ENCODE measurements at regions not wholly inside any gene's neighbourhood (a gene's known extent, or its start where the extent isn't known, plus 50 kb on each side); places are given as distances from the start of the nearest gene placed in this dataset.

DNA sequence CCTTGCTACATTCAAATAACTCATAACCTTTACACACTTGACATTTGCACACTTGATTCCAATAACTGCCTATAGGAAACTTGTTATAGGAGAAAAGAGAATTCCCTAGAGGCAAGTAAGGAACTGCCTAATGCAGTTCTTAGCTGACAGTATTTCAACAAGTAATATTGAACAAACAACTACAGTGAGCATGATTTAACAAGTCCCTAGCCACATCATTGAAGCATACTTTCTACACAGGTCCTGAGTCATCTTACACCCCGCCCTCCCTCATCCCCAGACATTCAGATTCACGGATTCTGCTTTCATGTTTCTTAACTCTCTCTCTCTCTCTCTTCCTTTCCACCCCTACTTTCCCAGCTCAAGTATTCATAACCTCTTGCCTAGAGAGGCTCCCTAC is 153.5 kb downstream of the LSM5 start:
- DNase-seq = no peak

DNA sequence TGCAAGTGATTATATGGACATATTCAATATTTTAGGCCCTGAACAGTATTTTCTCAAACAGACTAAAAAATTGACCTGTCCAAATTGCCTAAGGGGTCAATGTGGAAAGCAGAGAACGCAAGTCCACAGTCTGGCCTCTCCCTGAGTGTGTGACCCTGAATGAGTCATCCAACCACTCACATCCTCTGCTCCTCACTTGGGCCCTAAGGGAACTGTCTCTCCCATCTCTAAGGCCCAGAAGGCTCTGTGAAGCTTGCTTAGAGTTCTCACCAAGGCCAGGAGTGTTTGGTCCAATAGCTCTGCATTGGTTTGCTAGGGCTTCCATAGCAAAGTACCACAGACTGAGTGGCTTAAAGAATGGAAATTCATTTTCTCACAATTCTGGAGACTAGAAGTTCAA is 155.1 kb downstream of the LSM5 start:
- DNase-seq = no peak

DNA sequence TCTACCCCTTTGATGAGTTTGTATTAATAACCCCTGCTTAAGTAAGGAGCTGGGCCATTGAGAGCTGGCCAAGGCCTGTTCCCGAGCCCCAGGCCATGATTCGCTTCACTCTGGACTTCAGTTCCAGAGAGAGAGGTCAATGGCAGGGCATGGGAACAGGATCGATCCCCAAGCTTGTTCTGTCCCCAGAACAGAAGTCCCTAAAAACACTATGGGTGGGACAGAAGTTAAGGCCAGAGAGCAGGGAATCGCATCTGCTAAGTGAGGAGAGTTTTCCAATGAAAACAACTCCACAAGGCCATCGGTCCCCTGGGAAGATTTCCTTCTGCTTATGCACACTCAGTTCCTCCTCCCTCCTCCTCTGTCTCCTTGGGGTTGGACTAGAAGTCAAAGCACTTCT is 159.6 kb downstream of the LSM5 start:
- no peak for DNase-seq

DNA sequence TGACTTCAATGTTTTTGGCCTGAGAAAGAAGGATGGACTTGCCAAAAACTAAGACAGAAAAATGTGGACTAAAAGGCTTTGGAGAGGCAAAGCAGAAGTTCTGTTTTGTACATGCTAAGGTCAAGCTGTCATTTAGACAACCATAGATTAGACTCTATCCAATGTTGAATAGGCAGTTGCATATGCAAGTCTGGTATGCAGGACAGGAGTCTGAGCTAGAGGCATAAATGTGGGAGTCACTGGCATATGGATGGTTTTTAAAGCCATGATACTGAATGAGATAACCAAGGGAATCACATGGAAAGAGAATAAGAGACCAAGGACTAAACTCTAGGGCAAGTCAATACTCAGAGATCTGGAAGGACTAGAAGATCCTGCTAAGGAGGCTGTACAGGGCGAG is 164.1 kb downstream of the LSM5 start:
- DNase-seq = no peak

GRCh38 chr7:32323712-32324111 is 166.5 kb downstream of the LSM5 start:
- no peak for DNase-seq

DNA sequence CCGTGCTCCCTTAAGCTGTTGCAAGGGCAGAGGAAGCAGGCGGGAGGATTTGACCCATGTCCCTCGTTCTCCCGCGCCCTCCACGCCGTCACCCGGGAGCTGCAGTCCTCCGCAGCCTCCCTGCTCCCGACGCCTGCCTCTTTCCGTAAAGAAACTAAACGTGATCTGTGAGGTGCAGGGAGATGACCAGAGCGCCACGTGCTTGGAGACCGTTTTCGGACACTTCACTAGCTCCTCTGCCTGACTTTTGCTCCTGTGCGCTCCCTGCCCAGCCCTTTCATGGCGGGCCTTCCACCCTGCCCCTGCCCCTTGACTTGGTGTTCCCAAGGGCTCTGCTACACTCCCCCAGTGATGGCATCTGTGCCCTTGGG is 171.2 kb downstream of the LSM5 start:
- no peak for DNase-seq

DNA sequence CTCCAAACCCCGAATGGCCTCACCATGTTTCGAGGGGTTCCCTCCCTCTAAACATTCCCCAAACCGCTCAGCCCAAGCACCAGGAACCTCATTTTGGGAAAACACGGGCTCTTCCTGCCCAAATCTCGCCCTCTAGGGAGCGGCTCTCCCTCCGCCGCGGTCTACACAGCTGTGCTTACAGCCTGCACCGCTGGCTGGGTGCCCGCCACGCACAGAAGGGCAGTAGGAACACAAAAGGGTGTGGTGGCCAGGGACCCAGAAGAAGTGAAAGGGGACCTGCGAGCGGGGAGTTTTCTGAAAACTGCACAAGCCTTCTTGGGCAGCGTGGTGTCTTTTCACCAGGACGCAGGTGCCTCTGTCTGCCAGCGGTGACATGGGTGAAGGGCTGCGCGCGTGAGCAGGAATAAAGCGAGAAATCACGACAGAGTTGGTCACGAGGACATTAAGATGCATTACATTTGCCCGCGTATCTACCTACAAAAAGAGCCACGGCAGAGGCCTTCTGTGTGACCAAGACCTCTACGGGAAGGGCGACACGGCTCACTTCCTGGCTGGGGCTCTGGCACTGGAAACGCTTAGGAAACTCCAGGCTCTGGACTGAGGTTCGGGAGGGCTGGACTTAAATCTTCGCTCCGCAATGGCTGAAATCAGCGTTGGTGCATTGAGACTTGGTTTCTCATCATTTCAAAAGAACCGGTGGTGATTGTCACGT is 171.7 kb downstream of the LSM5 start:
- no peak for DNase-seq

DNA sequence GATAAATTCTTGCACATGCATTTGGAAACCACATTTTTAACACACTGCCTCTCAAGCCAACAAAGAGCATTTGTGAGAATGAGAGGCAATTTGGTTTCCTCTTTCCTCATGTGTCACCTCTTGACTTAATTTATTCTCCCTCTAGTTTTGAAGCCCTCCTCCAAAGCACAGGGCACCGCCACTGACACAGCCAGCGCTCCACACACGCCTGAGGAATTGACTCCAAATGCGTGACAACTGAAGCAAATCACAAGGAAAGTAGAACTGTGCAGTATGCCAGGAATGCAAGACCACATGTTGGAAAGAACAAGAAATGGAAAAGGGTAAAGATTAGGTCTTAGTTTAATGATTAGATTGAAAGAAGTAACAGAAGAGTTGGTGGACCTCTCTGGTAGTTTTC is 173.3 kb downstream of the LSM5 start:
- DNase-seq = no peak

GRCh38 chr7:32314761-32315160 is 175.4 kb downstream of the LSM5 start:
- DNase-seq = no peak

- DNase-seq = no peak
Measured at GRCh38 chr7:32301427-32301826, 188.8 kb downstream of the LSM5 start.

GRCh38 chr7:32299133-32299702 is 191.0 kb downstream of the LSM5 start:
- no peak for DNase-seq

DNA sequence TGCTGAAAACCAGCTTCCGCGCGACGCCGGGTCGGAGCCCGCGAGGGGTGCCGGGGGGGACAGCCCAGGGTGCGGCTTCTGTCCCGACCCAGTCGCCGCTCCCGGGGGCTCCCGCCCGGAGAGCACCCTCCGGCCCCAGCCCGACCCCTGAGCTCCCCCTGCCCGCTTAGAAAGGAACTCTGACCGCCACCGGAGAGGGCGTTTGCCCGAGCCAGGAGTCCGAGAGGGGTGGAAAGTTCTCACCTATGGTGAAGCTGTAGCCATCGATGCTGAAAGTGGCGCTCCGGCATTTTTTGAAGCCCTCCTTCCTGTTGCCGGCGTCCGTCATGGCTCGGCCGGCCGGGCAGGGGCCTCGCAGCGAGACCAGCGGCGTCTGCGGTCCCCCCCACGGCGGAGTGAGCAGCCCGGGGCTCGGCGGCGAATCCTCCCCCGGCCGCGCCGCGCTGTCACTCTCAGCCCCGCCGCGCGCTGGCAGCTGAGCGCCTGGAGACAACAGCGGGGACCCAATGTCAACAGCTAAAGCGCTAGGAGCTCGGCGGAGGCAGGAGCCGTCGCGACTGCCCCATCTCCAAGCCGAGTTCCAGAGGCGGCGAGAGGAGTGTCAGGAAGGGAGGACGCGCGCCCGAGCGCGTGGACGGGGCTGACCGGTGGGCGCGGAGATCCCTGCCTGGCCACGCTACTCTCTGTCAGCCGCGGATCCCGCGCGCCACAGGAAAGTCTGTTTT is 191.6 kb downstream of the LSM5 start:
- peak; percentile 7 for DNase-seq

DNA sequence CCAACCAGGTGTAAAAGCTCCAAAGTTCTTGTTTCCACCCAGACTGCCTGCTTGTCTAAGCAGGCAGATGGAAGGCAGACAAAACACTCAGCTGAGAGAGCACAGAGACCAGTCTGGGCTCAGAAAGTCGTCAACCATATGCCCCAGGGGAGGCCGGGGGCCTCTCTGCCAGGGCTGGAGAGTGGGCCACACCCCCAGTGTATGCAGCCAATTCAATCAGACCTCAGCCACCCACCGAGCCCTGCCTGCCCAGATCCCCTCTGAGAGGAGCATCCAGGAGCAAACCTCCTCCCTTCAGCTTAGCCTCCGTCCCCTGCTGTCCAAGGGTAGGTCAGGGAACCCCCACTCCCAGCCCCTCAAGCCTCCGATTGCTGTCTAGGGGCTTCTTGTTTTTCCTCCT is 196.3 kb downstream of the LSM5 start:
- DNase-seq = no peak

DNA sequence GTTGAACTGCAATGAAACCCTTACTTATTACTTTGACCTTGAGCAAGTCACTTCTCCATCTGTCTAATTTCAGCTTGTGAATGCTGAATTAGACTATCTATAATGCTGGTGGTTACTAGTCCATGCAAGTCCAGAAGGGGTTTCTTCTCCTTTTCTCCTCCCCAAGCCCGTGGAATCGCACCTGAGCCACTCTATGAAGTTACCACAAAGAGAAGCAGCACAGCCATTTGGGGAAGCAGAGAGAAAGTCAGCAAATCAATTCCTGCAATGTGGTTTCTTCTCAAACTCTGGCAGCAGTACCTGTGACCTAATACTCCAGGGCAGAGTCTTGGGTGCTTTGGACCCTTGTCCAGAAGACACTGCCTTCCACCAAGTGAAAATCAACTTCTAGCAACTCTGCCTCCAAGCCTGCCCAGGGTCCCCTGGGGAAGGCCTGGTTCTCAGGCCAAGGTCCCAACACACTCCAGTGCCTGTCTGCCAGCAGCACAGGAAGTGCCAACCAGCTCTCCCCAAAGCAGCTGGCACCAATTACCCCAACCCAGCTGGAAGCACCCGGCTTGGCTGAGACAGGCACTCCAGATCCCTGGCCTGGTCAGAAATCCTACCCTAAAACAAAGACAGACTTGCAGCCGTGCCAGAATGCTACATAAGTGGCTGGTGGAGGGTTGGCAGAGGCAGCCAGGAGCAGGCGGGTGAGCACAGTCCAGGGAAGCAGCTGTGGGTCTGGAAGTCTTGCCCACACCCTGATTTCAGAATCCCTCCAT is 200.3 kb downstream of the LSM5 start:
- no peak for DNase-seq

DNA sequence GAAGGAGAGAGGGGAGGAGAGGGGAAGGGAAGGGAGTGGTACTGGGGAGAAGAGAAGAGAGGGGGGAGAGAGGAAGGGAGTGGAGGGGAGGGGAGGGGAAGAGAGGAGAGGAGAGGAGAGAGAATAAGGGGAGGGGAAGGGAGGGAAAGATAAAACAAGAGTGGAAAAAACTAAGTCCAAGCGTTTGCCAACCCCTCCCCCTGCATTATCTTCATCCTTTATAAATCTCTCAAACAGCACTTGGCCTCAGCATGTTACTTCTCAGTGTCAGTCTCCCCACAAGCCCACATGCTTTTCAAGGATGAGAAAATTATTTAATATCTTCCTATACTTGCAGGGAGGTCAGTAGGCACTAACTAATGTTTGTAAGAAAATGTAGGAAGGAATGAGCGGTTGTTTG is 204.5 kb downstream of the LSM5 start:
- no peak for DNase-seq

DNA sequence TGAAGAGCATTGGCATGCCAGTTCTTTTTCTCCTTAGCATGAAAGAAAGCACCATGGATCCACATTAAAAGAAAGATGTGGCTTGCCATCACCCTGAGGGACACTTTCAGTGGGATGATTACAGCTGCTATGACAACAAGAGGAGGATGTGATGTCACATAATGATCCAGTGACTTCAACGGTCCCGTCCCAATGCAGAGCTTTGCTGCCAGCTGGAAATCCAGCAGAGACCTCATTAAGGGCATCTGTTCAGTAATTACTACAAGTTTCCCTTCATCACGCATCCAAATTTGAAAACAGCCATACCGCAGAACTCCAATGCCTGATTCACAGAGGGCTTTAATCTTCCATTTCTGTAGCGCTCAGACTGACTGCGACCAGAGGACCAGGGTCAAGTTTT is 206.6 kb downstream of the LSM5 start:
- no peak for DNase-seq

DNA sequence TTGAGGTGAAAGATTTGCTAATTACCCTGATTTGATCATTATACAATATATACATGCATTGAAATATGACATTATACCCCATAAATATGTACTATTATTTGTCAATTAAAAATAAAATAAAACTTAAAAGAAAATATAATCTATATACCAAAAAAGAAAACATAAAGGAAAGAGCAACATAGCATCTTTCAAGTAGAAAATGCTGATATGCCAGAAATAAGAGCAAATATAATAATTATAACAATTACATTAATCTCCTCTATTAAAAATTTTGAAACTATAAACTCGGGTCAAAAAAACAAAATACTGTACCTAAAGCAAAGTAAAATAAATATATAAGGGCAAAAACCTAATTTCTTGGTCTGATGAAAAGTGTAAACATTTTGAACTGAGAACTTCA is 209.3 kb upstream of the PDE1C start:
- DNase-seq = no peak

DNA sequence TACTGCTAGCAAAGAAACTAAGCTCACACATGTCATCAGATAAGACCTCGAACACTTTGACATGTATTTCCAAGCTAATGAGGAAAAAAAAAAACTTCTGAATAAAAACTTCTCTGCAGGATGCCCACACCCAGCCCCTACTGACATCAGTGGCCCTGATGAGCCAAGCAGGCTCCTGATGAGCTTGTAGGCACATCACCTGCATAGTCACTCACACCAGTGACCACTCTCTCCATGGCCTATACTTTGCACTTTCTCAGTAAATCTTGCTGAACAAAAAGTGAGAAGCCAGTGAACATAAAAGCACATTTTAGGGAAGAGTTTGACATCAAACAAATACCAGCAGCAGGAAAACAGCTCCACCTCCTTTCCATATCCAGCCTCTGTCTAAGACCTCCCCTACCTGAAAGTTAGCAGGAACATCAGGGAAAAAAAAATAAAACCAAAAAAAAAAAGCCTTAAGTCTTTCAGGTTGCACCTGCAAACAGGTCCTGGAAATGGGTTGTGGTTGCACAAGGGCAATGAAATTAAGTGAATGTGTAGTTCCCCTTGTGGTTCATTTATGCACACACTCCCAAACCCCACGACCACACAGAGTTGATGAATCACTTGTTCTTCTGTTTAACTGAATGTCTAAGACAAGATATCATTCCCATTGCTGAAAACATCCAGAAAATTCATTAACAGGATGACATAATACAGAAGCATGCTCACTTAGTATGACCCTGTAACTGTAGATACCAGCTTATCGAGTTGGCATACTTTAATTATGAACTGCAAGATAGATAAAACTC is 205.2 kb upstream of the PDE1C start:
- DNase-seq = no peak

- no peak for DNase-seq
Measured at GRCh38 chr7:32273297-32273696, 203.1 kb upstream of the PDE1C start.

DNA sequence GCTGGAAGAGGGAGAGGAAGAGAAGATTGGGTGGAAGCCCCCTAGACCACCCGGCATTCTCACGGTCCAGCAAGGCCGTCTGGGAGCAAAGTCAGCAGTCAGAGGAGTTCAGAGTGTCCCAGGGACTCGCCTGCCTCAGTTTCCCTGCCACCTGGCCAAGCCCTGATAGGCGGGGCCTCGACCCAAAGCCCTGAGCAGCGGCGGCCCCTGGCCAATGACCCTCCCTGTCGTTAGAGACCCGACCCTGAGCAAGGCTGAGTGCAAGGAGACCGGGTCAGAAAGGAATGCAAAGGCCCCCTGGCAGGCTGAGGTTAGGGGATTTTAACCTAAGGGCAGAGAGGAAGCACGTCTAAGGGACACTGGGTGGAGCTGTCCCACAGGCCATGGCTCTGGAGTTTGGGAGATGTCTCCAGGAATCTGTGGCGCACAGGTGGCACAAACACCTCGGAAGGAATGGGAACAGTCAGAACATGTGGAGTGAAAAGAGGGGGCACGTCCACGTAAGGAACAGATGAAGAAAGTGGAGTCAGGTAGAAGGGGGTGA is 196.8 kb upstream of the PDE1C start:
- no peak for DNase-seq

DNA sequence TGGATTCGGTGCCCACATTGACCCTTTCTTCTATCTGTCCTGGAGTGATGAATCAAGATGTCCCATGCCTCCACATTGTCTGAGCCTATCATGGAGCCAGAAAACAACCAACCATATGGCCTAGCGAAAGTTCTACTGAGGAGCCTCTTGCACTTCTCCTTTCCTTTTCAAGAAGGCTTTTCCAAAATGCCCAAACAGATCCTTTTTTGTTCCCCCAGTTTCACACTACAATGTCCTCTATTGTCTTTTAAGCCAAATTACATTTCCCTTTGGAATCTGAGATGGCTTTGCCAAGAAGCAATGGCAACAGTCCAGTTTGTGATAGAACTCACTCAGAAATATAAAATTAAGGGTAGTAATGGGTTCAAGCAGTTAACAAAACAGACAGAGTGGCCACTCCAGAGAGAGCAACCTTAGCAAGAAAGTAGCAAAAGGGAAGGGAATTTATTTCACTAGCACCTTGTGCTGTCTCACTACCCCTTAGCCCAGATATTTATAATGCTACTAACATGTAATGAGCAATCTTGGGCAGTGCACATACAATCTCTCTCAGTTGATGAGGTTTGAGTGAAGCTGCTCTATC is 194.6 kb upstream of the PDE1C start:
- DNase-seq = no peak

GRCh38 chr7:32263611-32264010 is 193.4 kb upstream of the PDE1C start:
- no peak for DNase-seq

Data from NCI-H510A (cell line).